Right ventricle myocardium inferior (tissue), 1 donor: ENCODE measurements at regions not wholly inside any gene's neighbourhood (a gene's known extent, or its start where the extent isn't known, plus 50 kb on each side); places are given as distances from the start of the nearest gene placed in this dataset.

ENCODE experiments used
- ATAC-seq: fragments of 200-7000 bp; cut with Tn5 transposase; one replicate; pipeline ENCODE4 v1.9.1; 2020; ENCODE audit warnings: mild to moderate bottlenecking, moderate library complexity
- DNase-seq: peaks from one replicate; pipeline ENCODE4 v3.0.0; 2021; ENCODE audit errors: missing footprints
- intact Hi-C: fragments of 100-400 bp; cut with DNase I; formaldehyde crosslinking; loops from one replicate; pipeline ENCODE4 v1.11.0; 2022
- donor health status: DM: no; HTN: yes; CAD: no; lungs with severe emphysema.

- no peak for DNase-seq
- no peak for ATAC-seq
- intact Hi-C loops: no loop called here
Measured at GRCh38 chr1:244106837-244107493, 55.9 kb downstream of the ZBTB18 start.

DNA sequence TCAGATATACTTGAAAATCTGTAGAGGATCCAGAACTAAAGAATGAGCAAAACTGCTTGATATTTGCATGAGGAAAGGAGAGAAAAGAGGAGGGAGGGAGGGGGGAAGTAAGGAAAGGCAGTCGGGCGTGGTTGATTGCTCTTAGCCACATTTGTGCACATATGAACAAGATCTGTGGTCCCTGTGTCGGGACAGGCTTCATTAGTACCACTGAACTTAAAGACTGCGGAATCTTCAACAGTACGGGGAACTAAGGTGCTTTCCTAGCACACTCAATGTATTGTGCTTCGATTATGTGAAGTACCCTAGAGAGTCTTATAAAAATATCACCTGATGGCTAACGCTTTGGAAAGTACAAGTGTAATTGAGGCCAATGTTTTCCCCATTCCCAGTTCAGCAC lies 59.9 kb downstream of the ZBTB18 start:
- ATAC-seq (no peak), DNase-seq (no peak)
- intact Hi-C loops: no loop called here

GRCh38 chr1:244112041-244112440 lies 61.0 kb downstream of the ZBTB18 start:
- intact Hi-C loops: no loop called here
- DNase-seq (no peak), ATAC-seq (no peak)

GRCh38 chr1:244112636-244113035 lies 61.6 kb downstream of the ZBTB18 start:
- no peak for DNase-seq
- intact Hi-C loops: no loop called here

GRCh38 chr1:244113532-244114320 lies 62.6 kb downstream of the ZBTB18 start:
- intact Hi-C loops: no loop called here
- ATAC-seq: no peak
- no peak for DNase-seq

More at GRCh38 chr1:244112636-244113035, 61.6 kb downstream of the ZBTB18 start:
- no peak for ATAC-seq

- intact Hi-C loops: no loop called here
- ATAC-seq (no peak), DNase-seq (no peak)
Measured at GRCh38 chr1:244114892-244115291, 63.8 kb downstream of the ZBTB18 start.

- intact Hi-C loops: no loop called here
- ATAC-seq: no peak
- no peak for DNase-seq
Measured at GRCh38 chr1:244116946-244117345, 65.9 kb downstream of the ZBTB18 start.

- intact Hi-C loops: no loop called here
- no peak for ATAC-seq
- DNase-seq: no peak
Measured at GRCh38 chr1:244118109-244118761, 67.2 kb downstream of the ZBTB18 start.

DNA sequence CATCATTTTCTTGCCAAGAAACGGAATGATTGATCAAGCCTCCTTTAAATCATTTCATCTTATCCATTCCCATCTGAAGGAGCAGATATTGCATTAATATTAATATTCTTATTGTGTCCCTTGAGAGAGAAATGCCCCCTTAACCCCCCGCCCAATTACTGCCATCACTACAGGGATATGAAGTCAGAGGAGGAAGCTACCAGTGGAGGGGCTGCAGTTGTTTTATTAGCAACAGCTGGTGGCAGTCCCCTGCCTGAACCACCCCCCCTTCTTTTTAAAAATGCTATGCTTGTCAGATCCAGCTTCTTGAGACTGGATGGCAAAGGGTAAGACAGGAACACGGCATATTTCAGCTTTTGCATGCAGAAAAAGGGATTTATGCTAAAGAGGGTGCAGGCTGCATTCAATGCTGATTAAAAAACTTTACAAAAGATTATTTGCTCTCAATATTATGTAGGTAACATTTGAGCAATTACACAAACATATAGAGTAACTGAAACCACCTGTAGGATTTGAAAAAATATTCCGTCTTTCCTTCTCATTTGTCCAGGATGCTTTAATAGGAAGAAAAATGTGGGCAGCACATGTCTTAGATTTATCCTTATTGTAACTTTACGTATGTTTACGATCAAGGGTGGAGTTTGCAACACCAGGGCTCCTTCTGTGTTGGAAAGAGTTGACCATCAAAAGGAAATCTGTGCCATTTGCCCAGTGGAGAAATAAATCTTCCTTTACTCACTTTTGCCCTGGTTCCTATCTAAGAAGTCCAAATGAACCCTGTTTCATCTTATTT lies 77.7 kb downstream of the ZBTB18 start:
- no peak for DNase-seq
- intact Hi-C loops: no loop called here
- no peak for ATAC-seq

- intact Hi-C loops: loop anchor here (10.0 kb wide), 1 partner anchor 52 kb away; no protein-coding TSS in a partner anchor
- ATAC-seq (no peak), DNase-seq (no peak)
Measured at GRCh38 chr1:244137276-244137675, 86.2 kb downstream of the ZBTB18 start.

DNA sequence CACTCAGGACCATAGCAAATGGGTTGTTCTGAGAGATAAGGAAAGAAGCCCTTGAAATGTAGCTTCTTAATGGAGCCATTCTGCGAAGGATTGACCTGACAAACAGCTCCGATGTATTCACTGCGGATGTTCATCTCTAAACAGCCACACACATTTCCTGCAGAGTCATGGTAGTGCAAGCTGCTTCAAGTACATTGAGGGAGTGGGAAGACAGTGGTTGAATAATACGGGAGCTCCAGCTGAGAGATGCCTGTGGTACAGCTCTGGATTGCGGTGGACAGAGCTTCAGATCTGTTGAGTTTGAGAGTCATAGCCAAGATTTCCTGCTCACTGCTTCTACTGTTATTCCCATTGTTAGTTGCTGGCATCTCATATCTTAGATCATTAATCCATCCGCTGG lies 86.6 kb downstream of the ZBTB18 start:
- intact Hi-C loops: loop anchor here (10.0 kb wide), 1 partner anchor 53 kb away; no protein-coding TSS in a partner anchor
- DNase-seq (no peak), ATAC-seq (no peak)

DNA sequence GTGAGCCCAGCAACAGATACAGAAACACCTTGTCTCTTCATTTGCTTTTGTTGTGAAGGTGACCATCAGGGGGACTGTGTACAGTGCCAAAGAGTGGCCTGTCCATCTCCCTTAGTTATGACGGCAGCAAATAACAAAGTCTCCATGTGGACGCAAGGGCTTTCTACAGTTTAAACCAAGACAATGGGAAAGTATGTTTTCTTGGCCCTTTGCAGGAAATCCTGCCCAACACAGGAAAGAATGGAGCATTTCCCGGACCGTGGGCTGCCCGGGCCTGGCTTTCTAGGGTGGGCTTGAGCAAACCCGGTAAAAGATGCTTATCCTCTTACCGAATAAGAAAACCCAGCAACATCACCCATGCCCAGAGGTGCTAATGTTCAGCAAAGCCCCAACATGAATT lies 87.3 kb downstream of the ZBTB18 start:
- no peak for DNase-seq

DNA sequence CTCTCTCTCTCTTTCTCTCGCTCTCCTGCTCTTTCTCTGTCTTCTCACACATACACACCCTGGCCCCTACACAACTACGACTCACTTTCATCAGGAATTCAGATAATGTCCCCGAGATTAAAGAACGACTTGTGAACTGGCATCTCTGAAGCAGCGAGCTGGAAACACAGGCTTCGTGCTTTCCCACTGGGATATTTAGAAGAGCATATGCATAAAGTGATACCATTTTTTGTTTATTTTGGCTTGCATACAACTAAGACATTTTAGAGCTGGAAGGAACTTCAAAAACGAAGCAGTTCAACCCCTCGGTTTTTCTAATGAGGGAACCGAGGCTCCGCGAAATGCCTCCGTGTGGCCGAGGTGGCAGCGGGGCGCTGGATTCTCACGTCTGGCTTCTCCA lies 88.6 kb downstream of the ZBTB18 start:
- DNase-seq (no peak), ATAC-seq (no peak)
- intact Hi-C loops: loop anchor here (10.0 kb wide), 1 partner anchor 55 kb away; no protein-coding TSS in a partner anchor

More for the DNA sequence above, 87.3 kb downstream of the ZBTB18 start:
- peak; percentile 26 for ATAC-seq
- intact Hi-C loops: loop anchor here (10.0 kb wide), 1 partner anchor 54 kb away; no protein-coding TSS in a partner anchor

DNA sequence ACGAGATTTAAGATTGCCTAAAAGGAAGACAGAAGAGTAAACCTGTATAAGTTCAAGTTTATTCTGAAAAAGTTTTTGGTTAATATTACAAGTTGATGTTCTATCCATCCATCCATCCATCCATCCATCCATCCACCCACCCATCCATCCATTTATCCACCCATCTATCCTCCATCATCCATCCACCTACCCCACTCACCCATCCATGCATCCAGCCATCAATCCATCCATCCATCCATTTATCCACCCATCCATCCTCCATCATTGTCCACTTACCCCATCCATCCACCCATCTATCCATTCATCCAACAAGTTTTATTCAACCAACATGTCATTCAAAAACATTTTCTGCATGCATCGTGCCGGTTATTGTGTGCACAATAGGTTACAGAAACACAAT lies 89.3 kb downstream of the ZBTB18 start:
- ATAC-seq (no peak), DNase-seq (no peak)
- intact Hi-C loops: no loop called here

DNA sequence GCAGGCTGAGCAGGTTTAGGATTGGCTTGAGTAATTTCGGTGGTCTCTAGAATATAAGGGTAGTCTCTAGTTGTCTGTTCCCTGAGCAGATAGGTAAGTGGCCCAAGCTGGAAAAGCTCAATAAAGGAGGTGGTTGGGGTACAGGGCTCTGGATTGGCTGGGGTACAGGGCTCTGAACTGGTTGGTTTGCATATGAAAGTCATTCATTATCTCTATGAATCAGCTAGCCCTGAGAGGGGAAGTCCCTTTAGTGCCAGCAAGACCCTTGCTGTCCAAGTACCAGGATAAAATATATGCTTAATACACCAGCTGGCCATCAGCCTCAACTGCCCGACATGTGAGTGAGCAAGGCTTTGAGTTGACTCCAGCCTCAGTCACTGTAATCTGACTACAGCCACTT lies 93.0 kb downstream of the ZBTB18 start:
- DNase-seq: no peak
- intact Hi-C loops: no loop called here
- no peak for ATAC-seq

GRCh38 chr1:244150071-244150470 lies 99.0 kb downstream of the ZBTB18 start:
- intact Hi-C loops: no loop called here
- DNase-seq (no peak), ATAC-seq (no peak)

GRCh38 chr1:244150665-244151064 lies 99.6 kb downstream of the ZBTB18 start:
- DNase-seq: no peak
- intact Hi-C loops: no loop called here
- no peak for ATAC-seq

DNA sequence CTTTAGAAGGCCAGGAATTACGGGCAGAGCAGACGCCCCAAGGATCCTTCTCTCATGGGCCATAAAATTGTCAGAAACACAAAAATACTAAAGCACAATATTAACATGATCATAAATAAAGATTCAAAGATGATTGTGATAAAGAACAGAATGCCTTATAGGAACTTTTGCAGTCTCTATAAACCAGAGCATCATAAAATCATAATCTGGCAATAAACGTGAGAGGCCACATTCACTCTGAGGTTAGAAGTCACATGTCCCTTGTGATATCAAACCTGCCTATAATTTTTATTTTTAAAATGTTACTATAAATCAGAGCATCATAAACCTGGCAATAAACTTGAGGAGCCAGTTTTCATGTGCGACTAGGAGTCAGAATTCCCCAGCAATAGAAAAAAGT lies 100.5 kb downstream of the ZBTB18 start:
- intact Hi-C loops: no loop called here
- no peak for ATAC-seq
- DNase-seq: no peak

DNA sequence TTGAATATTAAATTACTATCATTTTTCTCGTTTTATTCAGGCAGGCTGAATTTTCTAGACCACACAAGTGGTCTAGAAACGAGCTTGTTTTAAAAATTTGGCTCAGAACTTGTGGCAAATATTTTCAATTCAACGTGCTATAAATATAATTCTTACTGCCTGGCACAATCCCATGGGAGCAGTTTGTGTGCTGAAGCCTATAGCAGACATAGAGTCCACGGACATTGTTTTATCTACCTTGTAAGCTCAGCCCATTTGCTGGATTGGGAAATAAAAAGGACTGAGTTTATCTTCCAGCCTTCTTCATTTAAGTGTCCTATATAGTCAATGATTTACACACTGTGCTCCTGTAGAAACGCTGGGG lies 103.4 kb downstream of the ZBTB18 start:
- no peak for ATAC-seq
- intact Hi-C loops: no loop called here

More for the DNA sequence above, 103.4 kb downstream of the ZBTB18 start:
- DNase-seq: no peak
